ENCODE measurements at regions not wholly inside any gene's neighbourhood (a gene's known extent, or its start where the extent isn't known, plus 50 kb on each side); places are given as distances from the start of the nearest gene placed in this dataset.

DNA sequence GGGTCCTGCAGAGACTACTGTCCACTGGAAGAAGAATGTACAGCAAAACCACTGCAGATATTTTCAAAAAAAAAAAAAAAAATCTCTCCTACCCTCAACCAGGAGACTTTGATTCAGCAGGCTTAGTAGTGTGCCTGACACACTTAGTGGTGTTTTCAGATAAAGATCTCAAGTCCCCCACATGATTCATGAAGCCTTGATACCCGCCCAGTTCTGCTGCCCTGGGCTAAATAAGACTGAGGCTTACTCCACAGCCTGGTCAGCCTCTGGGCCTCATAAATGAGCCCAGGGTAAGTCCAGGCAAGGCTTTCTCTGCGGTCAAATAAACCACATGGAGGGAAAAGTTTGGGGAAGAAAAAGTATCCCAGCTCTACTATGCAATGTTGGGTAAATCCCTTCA, 222.1 kb upstream of the ARID1B start:
- H3K4me1 Mint-ChIP-seq (ENCODE audit: low read depth in 2 of 2), result peaks cover 0 to 4% of the 10 kb centered on the region in 2 donors
- no peaks in the 10 kb centered on the region for H3K36me3 Mint-ChIP-seq
- no peaks in the 10 kb centered on the region for H3K9me3 Mint-ChIP-seq
- ATAC-seq (no peak), DNase-seq (ENCODE audit: low spot score) (no peak)
- peaks cover 22 to 33% of the 10 kb centered on the region in 2 donors for H3K27me3 Mint-ChIP-seq
- no peak overlapping the region for H3K4me3 Mint-ChIP-seq
- no peak overlapping the region for H3K27ac Mint-ChIP-seq

- H3K27ac Mint-ChIP-seq, result no peak overlapping the region
- peaks cover 0 to 4% of the 10 kb centered on the region in 2 donors for H3K4me1 Mint-ChIP-seq (ENCODE audit: low read depth in 2 of 2)
- peaks cover 14 to 29% of the 10 kb centered on the region in 2 donors for H3K27me3 Mint-ChIP-seq
These were observed 223.0 kb upstream of the ARID1B start for GRCh38 chr6:156554160-156554559.

GRCh38 chr6:156552849-156553248, 224.3 kb upstream of the ARID1B start:
- H3K27ac Mint-ChIP-seq, result no peak overlapping the region
- peaks cover 11 to 23% of the 10 kb centered on the region in 2 donors for H3K27me3 Mint-ChIP-seq
- H3K4me3 Mint-ChIP-seq, result no peak overlapping the region
- H3K4me1 Mint-ChIP-seq (ENCODE audit: low read depth in 2 of 2), result peaks cover 0 to 4% of the 10 kb centered on the region in 2 donors
- H3K9me3 Mint-ChIP-seq, result no peaks in the 10 kb centered on the region
- no peaks in the 10 kb centered on the region for H3K36me3 Mint-ChIP-seq
- ATAC-seq (no peak), DNase-seq (ENCODE audit: low spot score) (no peak)

More at GRCh38 chr6:156554160-156554559, 223.0 kb upstream of the ARID1B start:
- H3K4me3 Mint-ChIP-seq, result no peak overlapping the region
- DNase-seq (ENCODE audit: low spot score) (no peak), ATAC-seq (no peak)
- no peaks in the 10 kb centered on the region for H3K36me3 Mint-ChIP-seq
- H3K9me3 Mint-ChIP-seq, result no peaks in the 10 kb centered on the region

- Mint-ChIP-seq H3K27me3 (peaks cover 8 to 23% of the 10 kb centered on the region in 2 donors), H3K27ac (no peak overlapping the region)
These were observed 226.2 kb upstream of the ARID1B start for GRCh38 chr6:156550949-156551348.

DNA sequence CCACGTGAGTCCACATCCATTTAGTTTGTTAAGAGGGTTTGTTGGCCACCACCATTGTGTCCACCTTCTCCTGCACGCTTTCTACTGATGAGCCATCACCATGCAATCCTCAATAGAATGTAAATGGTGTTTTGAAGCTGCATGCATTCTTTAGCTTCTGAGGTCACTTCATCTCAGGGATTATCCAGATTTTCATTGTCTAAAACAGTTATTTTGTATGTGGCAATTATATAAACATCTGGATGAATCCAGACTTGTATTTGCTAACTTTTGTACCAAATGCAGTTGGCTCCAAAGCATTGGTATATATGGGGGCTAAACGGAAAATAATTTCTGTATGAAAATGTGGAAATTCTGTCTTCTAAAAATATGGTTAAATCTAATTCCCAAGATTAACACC, 231.2 kb upstream of the ARID1B start:
- Mint-ChIP-seq H3K27me3 (peaks cover 18 to 42% of the 10 kb centered on the region in 2 donors), H3K36me3 (no peaks in the 10 kb centered on the region), H3K4me1 (ENCODE audit: low read depth in 2 of 2) (no peaks in the 10 kb centered on the region), H3K4me3 (no peak overlapping the region), H3K27ac (no peak overlapping the region), H3K9me3 (no peaks in the 10 kb centered on the region)
- ATAC-seq (no peak), DNase-seq (ENCODE audit: low spot score) (no peak)

More at GRCh38 chr6:156550949-156551348, 226.2 kb upstream of the ARID1B start:
- H3K4me3 Mint-ChIP-seq, result no peak overlapping the region
- ATAC-seq (peak in 1 of 2 donors; percentile 46), DNase-seq (ENCODE audit: low spot score) (no peak)
- H3K4me1 Mint-ChIP-seq (ENCODE audit: low read depth in 2 of 2), result no peaks in the 10 kb centered on the region
- no peaks in the 10 kb centered on the region for H3K9me3 Mint-ChIP-seq
- H3K36me3 Mint-ChIP-seq, result no peaks in the 10 kb centered on the region

GRCh38 chr6:156545021-156545420, 232.2 kb upstream of the ARID1B start:
- no peaks in the 10 kb centered on the region for H3K4me1 Mint-ChIP-seq (ENCODE audit: low read depth in 2 of 2)
- H3K4me3 Mint-ChIP-seq, result no peak overlapping the region
- no peak overlapping the region for H3K27ac Mint-ChIP-seq
- peaks cover 16 to 42% of the 10 kb centered on the region in 2 donors for H3K27me3 Mint-ChIP-seq
- no peak for ATAC-seq
- H3K9me3 Mint-ChIP-seq, result no peaks in the 10 kb centered on the region
- no peaks in the 10 kb centered on the region for H3K36me3 Mint-ChIP-seq
- DNase-seq (ENCODE audit: low spot score), result no peak

- Mint-ChIP-seq H3K4me1 (ENCODE audit: low read depth in 2 of 2) (no peaks in the 10 kb centered on the region), H3K36me3 (no peaks in the 10 kb centered on the region), H3K27ac (no peak overlapping the region), H3K9me3 (no peaks in the 10 kb centered on the region), H3K27me3 (peaks cover 18 to 36% of the 10 kb centered on the region in 2 donors), H3K4me3 (no peak overlapping the region)
- ATAC-seq (no peak), DNase-seq (ENCODE audit: low spot score) (no peak)
These were observed 233.1 kb upstream of the ARID1B start for GRCh38 chr6:156544046-156544445.

DNA sequence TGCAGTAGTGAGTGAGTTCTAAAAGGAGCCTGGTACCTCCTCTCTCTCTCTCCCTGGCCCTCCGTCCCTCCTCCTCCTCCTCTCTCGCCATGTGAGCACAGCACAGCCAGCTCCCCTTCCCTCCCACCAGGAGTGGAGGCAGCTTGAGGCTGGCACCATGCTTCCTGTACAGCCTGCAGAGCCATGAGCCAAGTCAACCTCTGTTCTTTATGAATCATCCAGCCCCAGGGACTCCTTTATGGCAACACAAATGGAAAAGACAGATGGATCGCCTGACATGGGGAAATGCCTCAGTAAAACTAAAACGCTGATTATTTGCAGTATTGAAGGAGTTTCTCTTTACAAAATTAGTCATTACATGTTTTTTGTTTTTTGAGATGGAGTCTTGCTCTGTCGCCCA, 233.7 kb upstream of the ARID1B start:
- no peak overlapping the region for H3K4me3 Mint-ChIP-seq
- no peaks in the 10 kb centered on the region for H3K36me3 Mint-ChIP-seq
- H3K4me1 Mint-ChIP-seq (ENCODE audit: low read depth in 2 of 2), result no peaks in the 10 kb centered on the region
- H3K9me3 Mint-ChIP-seq, result no peaks in the 10 kb centered on the region
- DNase-seq (ENCODE audit: low spot score), result no peak
- ATAC-seq, result no peak
- peaks cover 18 to 35% of the 10 kb centered on the region in 2 donors for H3K27me3 Mint-ChIP-seq
- H3K27ac Mint-ChIP-seq, result no peak overlapping the region

GRCh38 chr6:156538875-156539660, 238.1 kb upstream of the ARID1B start:
- Mint-ChIP-seq H3K9me3 (no peaks in the 10 kb centered on the region), H3K4me3 (no peak overlapping the region), H3K36me3 (no peaks in the 10 kb centered on the region), H3K27ac (no peak overlapping the region), H3K4me1 (ENCODE audit: low read depth in 2 of 2) (no peaks in the 10 kb centered on the region), H3K27me3 (peaks cover 23 to 36% of the 10 kb centered on the region in 2 donors)
- ATAC-seq (peak in 1 of 2 donors; percentile 40), DNase-seq (ENCODE audit: low spot score) (no peak)

DNA sequence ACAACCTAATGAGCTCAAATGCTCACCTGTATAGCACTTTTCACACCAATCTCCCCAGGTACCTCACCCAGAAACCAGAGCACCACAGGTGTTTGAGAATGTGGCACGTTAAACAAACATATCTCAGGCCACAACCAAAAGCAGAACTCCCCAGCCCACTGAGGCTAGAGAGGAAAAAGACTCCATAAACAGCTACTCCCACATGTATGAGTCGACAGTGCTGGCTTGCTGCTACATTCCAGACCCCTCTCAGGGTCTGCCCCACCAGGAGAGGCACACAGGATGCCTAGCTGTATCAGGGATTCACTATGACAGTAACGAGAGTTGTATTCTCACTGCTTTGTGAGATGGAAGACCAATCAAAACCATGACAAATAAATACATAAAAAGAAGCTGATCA, 242.6 kb upstream of the ARID1B start:
- H3K36me3 Mint-ChIP-seq, result no peaks in the 10 kb centered on the region
- DNase-seq (ENCODE audit: low spot score) (no peak), ATAC-seq (no peak)
- H3K27ac Mint-ChIP-seq, result no peak overlapping the region
- no peaks in the 10 kb centered on the region for H3K4me1 Mint-ChIP-seq (ENCODE audit: low read depth in 2 of 2)
- no peaks in the 10 kb centered on the region for H3K9me3 Mint-ChIP-seq
- no peak overlapping the region for H3K4me3 Mint-ChIP-seq
- peaks cover 24 to 30% of the 10 kb centered on the region in 2 donors for H3K27me3 Mint-ChIP-seq

GRCh38 chr6:156533872-156534524, 243.2 kb upstream of the ARID1B start:
- Mint-ChIP-seq H3K9me3 (no peaks in the 10 kb centered on the region), H3K27me3 (peaks cover 22 to 30% of the 10 kb centered on the region in 2 donors), H3K36me3 (no peaks in the 10 kb centered on the region), H3K4me1 (ENCODE audit: low read depth in 2 of 2) (no peaks in the 10 kb centered on the region), H3K4me3 (no peak overlapping the region), H3K27ac (no peak overlapping the region)
- DNase-seq (ENCODE audit: low spot score) (no peak), ATAC-seq (no peak)

- no peaks in the 10 kb centered on the region for H3K4me1 Mint-ChIP-seq (ENCODE audit: low read depth in 2 of 2)
- DNase-seq (ENCODE audit: low spot score) (no peak), ATAC-seq (no peak)
- peaks cover 6 to 16% of the 10 kb centered on the region in 2 donors for H3K27me3 Mint-ChIP-seq
- no peaks in the 10 kb centered on the region for H3K36me3 Mint-ChIP-seq
- no peak overlapping the region for H3K27ac Mint-ChIP-seq
- no peaks in the 10 kb centered on the region for H3K9me3 Mint-ChIP-seq
- H3K4me3 Mint-ChIP-seq, result no peak overlapping the region
These were observed 251.1 kb upstream of the ARID1B start for GRCh38 chr6:156526081-156526480.

GRCh38 chr6:156525541-156525940, 251.6 kb upstream of the ARID1B start:
- H3K4me1 Mint-ChIP-seq (ENCODE audit: low read depth in 2 of 2), result no peaks in the 10 kb centered on the region
- ATAC-seq, result no peak
- peaks cover 6 to 13% of the 10 kb centered on the region in 2 donors for H3K27me3 Mint-ChIP-seq
- DNase-seq (ENCODE audit: low spot score), result no peak
- H3K4me3 Mint-ChIP-seq, result no peak overlapping the region
- no peaks in the 10 kb centered on the region for H3K9me3 Mint-ChIP-seq
- no peak overlapping the region for H3K27ac Mint-ChIP-seq
- H3K36me3 Mint-ChIP-seq, result no peaks in the 10 kb centered on the region

DNA sequence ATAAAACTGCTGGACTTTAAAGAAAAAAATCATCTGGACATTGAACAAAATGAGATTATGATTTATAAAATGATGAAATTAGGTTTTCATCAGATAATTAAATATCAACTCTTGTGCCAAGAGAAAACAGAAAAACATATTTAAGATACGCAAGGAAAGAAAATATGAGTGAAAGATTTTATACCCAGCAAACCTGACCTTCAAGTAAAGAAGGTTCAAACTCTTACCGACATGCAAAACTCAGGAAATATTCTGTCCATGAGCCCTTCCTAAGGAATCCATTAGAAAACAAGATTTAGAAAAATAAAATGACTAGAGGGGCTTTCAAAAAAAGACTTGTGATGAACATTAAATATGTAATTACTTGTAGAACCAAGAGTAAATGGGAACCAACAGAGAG, 257.2 kb upstream of the ARID1B start:
- ATAC-seq, result no peak
- Mint-ChIP-seq H3K27ac (no peak overlapping the region), H3K4me3 (no peak overlapping the region)

More for the DNA sequence above, 257.2 kb upstream of the ARID1B start:
- no peaks in the 10 kb centered on the region for H3K4me1 Mint-ChIP-seq (ENCODE audit: low read depth in 2 of 2)
- DNase-seq (ENCODE audit: low spot score), result no peak
- no peaks in the 10 kb centered on the region for H3K9me3 Mint-ChIP-seq
- H3K36me3 Mint-ChIP-seq, result peaks cover 7% of the 10 kb centered on the region
- H3K27me3 Mint-ChIP-seq, result peaks cover 20 to 42% of the 10 kb centered on the region in 2 donors

Measured in natural killer cell treated with Interleukin-12 subunit alpha and Interleukin-12 subunit beta and Interleukin-15 and Interleukin-18, amount 100 ng/mL, for 72 hours (primary cell).